T-helper 1 cell (primary cell): ENCODE measurements at regions not wholly inside any gene's neighbourhood (a gene's known extent, or its start where the extent isn't known, plus 50 kb on each side); places are given as distances from the start of the nearest gene placed in this dataset.
"Not testable (repeated sequence)": the region's sequence is repeated elsewhere in the genome, so short reads cannot be mapped to it uniquely, and the experiment has no call there.

Experiments used
- DNase-seq, 5 donors: peaks; one replicate each; pipeline ENCODE4 v3.0.0-alpha.2; 2012 to 2020

DNA sequence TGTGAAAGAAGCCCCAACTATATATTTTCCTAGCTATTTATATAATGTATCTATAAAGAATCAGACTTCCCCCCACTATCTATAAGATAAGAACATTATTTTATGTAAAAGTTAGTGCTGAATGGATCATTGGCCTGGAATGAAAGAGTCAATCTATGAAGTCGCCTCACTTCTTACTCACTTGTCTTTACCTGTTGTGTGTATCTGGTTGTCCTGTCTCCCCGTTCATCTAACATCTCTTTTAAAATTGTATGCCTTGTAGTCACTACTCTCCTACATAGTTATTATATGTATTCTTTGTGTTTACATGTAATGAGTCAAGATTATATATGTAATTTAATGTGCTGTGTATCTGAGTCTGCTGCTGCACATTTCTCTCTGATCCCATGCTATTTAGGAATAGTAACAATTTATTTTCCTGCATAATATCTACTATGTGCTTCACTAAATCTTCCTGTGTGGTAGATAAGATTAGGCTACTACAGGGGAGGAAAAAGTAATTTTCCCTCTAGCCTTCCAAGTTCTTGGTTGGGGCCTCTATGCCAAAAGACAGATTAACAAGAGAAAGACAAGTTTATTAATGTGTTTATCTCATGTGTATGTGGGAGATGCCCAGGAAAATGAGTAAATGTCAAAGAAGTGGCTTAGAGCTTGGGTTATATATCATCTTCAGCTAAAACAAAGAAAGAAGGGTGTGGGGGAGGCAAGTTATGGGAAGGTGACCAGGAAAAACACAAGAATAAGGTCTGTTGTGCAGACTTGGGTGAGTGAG, 77.6 kb upstream of the FRMPD4 start:
- DNase-seq = no peak

- no peak for DNase-seq
Measured at GRCh38 chrX:12065251-12065650, 73.0 kb upstream of the FRMPD4 start.

- no peak for DNase-seq
Measured at GRCh38 chrX:12076046-12076445, 62.2 kb upstream of the FRMPD4 start.

DNA sequence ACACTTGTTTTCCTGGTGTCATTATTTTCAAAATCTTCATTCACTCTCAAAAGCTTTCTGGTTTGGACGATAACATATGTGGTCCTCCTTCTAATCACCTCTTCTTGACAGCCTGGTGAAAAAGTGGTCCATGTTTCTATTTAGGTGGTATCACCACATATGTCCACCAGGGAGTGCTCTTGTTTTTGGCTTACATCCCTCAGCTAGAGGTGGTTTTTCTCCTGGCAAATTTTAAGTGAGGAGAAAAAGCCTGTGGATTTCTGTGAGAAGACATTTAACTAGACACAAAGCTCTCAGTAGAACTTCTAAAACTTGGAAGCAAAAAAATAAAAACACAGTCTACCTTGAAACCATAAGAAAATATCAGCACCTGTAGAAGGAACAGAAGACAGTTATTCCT, 58.0 kb upstream of the FRMPD4 start:
- peak in 1 of 5 donors; percentile 1 for DNase-seq

- DNase-seq = not testable (repeated sequence)
Measured at GRCh38 chrX:12082959-12083358, 55.3 kb upstream of the FRMPD4 start.
